B cell (primary cell): ENCODE measurements at regions not wholly inside any gene's neighbourhood (a gene's known extent, or its start where the extent isn't known, plus 50 kb on each side); places are given as distances from the start of the nearest gene placed in this dataset.

Experiments used
- ATAC-seq: fragments of 200-7000 bp; cut with Tn5 transposase; one replicate; pipeline ENCODE4 v1.10.0; 2021; ENCODE audit warnings: low read depth, mild to moderate bottlenecking, moderate number of reproducible peaks, moderate library complexity
- CTCF ChIA-PET: fragments of 350-600 bp; sonication (Branson Sonifier 250); formaldehyde crosslinking; loops from one replicate; lab custom pipeline; 2021; ENCODE audit warnings: antibody characterized with exemption, inconsistent platforms; lab: Charles Lee
- POLR2A ChIA-PET: fragments of 350-600 bp; sonication (Branson Sonifier 250); formaldehyde crosslinking; loops from one replicate; lab custom pipeline; 2021; ENCODE audit warnings: antibody characterized with exemption; lab: Charles Lee
- DNase-seq: peaks from one replicate; pipeline ENCODE4 v3.0.0; 2013
- H2AFZ ChIP-seq: 2 replicates; pipeline ENCODE4 v1.6.1; 2012; ENCODE audit warnings: mild to moderate bottlenecking, low read depth, low read length; ENCODE audit not compliant: insufficient read depth, poor library complexity, severe bottlenecking
- H3K27ac ChIP-seq, 2 donors: 1 replicate in 1 of 2; 2 replicates in 1 of 2; pipeline ENCODE4 v1.5.1; 2012 to 2013; ENCODE audit warnings: low read length in 2 of 2, mild to moderate bottlenecking in 2 of 2, moderate library complexity in 1 of 2
- H3K27me3 ChIP-seq, 4 experiments: fragments of 200-600 bp in 1 of 4; sonication (generic) in 1 of 4; replicated peaks in 1 of 4; 1 replicate in 2 of 4; 2 replicates in 2 of 4; pipeline versions ENCODE4 v1.6.1 to v1.7.0; 2013 to 2016; ENCODE audit warnings: low read length in 3 of 4, mild to moderate bottlenecking in 2 of 4, mixed read lengths in 1 of 4, moderate library complexity in 1 of 4; ENCODE audit not compliant: insufficient read depth in 4 of 4, control insufficient read depth in 3 of 4; ENCODE audit errors: control extremely low read depth in 1 of 4
- H3K36me3 ChIP-seq, 2 experiments: replicated peaks in 1 of 2; 1 replicate in 1 of 2; 2 replicates in 1 of 2; pipeline versions ENCODE4 v1.6.1 to v1.7.1; 2013; ENCODE audit warnings: low read length in 1 of 2; ENCODE audit not compliant: insufficient read depth in 2 of 2, control insufficient read depth in 1 of 2; ENCODE audit errors: control extremely low read depth in 1 of 2, extremely low read depth in 1 of 2
- H3K4me1 ChIP-seq, 2 donors: fragments of 200-600 bp in 1 of 2; sonication (generic) in 1 of 2; 1 replicate in 1 of 2; 2 replicates in 1 of 2; pipeline versions ENCODE4 v1.5.1 to v1.6.1; 2013 to 2017; ENCODE audit warnings: low read length in 2 of 2; ENCODE audit not compliant: control insufficient read depth in 2 of 2, insufficient read depth in 2 of 2
- H3K4me2 ChIP-seq: replicated peaks from 2 replicates; pipeline ENCODE3; 2012; ENCODE audit warnings: mild to moderate bottlenecking, low read depth, low read length; ENCODE audit not compliant: poor library complexity, severe bottlenecking
- H3K4me3 ChIP-seq, 5 experiments: fragments of 200-600 bp in 1 of 5; sonication (generic) in 1 of 5; 1 replicate in 3 of 5; 2 replicates in 2 of 5; pipeline versions ENCODE4 v1.5.1 to v1.7.0; 2011 to 2016; ENCODE audit warnings: low read length in 4 of 5, mild to moderate bottlenecking in 4 of 5, low read depth in 2 of 5, control low read depth in 1 of 5, moderate library complexity in 1 of 5; ENCODE audit not compliant: insufficient read depth in 1 of 5; ENCODE audit errors: control extremely low read depth in 1 of 5, extremely low read depth in 1 of 5
- H3K79me2 ChIP-seq: fragments of 200-600 bp; sonication (generic); one replicate; pipeline ENCODE4 v1.6.0; 2016; ENCODE audit warnings: low read length; ENCODE audit not compliant: control insufficient read depth, insufficient read depth
- H3K9ac ChIP-seq: fragments of 200-600 bp; sonication (generic); 2 replicates; pipeline ENCODE4 v1.6.1; 2017; ENCODE audit warnings: mild to moderate bottlenecking, low read length, moderate library complexity
- H3K9me3 ChIP-seq, 3 donors: one replicate each; pipeline versions ENCODE4 v1.6.1 to v1.7.1; 2013; ENCODE audit warnings: low read length in 2 of 3; ENCODE audit not compliant: control insufficient read depth in 2 of 3, insufficient read depth in 1 of 3; ENCODE audit errors: control extremely low read depth in 1 of 3
- H4K20me1 ChIP-seq: 2 replicates; pipeline ENCODE4 v1.6.0; 2012; ENCODE audit warnings: mild to moderate bottlenecking, low read length; ENCODE audit not compliant: insufficient read depth, control insufficient read depth, poor library complexity, severe bottlenecking
- H3K27ac Mint-ChIP-seq: one replicate; pipeline ENCODE4 v1.8.0; 2021; ENCODE audit warnings: mixed read lengths
- H3K27me3 Mint-ChIP-seq: one replicate; pipeline ENCODE4 v1.8.0; 2021; ENCODE audit warnings: mixed read lengths
- H3K4me1 Mint-ChIP-seq: one replicate; pipeline ENCODE4 v1.8.0; 2021; ENCODE audit warnings: mixed read lengths
- H3K4me3 Mint-ChIP-seq: one replicate; pipeline ENCODE4 v1.8.0; 2021; ENCODE audit warnings: mixed read lengths
- H3K9me3 Mint-ChIP-seq: one replicate; pipeline ENCODE4 v1.8.0; 2022; ENCODE audit warnings: mixed read lengths; ENCODE audit not compliant: insufficient read depth
- EZH2 ChIP-seq: IDR thresholded peaks from 2 replicates; pipeline ENCODE4 v1.6.1; 2012; ENCODE audit warnings: borderline replicate concordance, low read depth, mild to moderate bottlenecking, moderate library complexity, low read length; ENCODE audit not compliant: insufficient read depth, poor library complexity, severe bottlenecking
- whole genome bisulfite sequencing: methylation state at CpG from one replicate; pipeline ENCODE4 v1.1.5; 2013; ENCODE audit warnings: missing lambda C conversion rate; ENCODE audit not compliant: insufficient coverage; 5-methylcytosine and 5-hydroxymethylcytosine counted together
- intact Hi-C: fragments of 100-400 bp; cut with micrococcal nuclease; formaldehyde crosslinking; loops from one replicate; pipeline ENCODE4 v1.10.0; 2022
- TF ChIP-seq, protein P1 (sequence below): fragments of 200-600 bp; IDR thresholded peaks from one replicate; pipeline ENCODE4 v1.8.0; 2022; ENCODE audit warnings: antibody characterized with exemption, mild to moderate bottlenecking

DNA sequence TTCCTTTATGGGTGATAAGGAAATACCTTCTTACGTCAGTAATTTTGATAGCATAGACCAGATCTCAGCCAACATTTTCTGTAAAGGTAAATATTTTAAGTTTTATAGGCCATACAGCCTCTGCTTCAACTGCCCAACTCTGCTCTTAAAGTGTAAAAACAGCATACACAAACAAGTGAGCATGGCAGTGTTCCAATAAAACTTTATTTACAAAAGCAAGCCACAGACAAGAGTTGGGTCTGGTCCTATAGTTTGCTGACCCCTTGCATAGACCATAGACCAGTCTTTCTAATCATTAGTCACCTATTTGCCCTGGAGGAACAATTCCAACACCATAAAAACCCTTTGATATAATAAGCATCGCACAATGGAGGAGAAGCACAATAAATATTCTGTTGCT lies 398.8 kb downstream of the SFMBT2 start:
- H3K27ac ChIP-seq: no peak overlapping the region
- POLR2A ChIA-PET: no interaction called here
- no peaks in the 10 kb centered on the region for H3K27me3 ChIP-seq
- H3K4me3 Mint-ChIP-seq: no peak overlapping the region
- WGBS: no CpG with 5 or more reads among the region's 2 CpGs
- H3K9ac ChIP-seq: no peak overlapping the region
- TF ChIP-seq EZH2: no peak
- TF ChIP-seq, protein P1, sequence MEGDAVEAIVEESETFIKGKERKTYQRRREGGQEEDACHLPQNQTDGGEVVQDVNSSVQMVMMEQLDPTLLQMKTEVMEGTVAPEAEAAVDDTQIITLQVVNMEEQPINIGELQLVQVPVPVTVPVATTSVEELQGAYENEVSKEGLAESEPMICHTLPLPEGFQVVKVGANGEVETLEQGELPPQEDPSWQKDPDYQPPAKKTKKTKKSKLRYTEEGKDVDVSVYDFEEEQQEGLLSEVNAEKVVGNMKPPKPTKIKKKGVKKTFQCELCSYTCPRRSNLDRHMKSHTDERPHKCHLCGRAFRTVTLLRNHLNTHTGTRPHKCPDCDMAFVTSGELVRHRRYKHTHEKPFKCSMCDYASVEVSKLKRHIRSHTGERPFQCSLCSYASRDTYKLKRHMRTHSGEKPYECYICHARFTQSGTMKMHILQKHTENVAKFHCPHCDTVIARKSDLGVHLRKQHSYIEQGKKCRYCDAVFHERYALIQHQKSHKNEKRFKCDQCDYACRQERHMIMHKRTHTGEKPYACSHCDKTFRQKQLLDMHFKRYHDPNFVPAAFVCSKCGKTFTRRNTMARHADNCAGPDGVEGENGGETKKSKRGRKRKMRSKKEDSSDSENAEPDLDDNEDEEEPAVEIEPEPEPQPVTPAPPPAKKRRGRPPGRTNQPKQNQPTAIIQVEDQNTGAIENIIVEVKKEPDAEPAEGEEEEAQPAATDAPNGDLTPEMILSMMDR: no peak
- H3K27me3 Mint-ChIP-seq: peaks cover 7% of the 10 kb centered on the region
- no peaks in the 10 kb centered on the region for H4K20me1 ChIP-seq
- no peaks in the 10 kb centered on the region for H3K9me3 ChIP-seq
- no peak overlapping the region for H3K4me3 ChIP-seq
- CTCF ChIA-PET: no interaction called here
- H3K27ac Mint-ChIP-seq: no peak overlapping the region
- H2AFZ ChIP-seq: no peak overlapping the region
- H3K4me2 ChIP-seq: no peak overlapping the region
- H3K36me3 ChIP-seq: no peaks in the 10 kb centered on the region
- no peaks in the 10 kb centered on the region for H3K4me1 Mint-ChIP-seq
- no peak for DNase-seq
- no peak for ATAC-seq
- H3K79me2 ChIP-seq: no peaks in the 10 kb centered on the region
- intact Hi-C loops: no loop called here
- H3K9me3 Mint-ChIP-seq: no peaks in the 10 kb centered on the region
- H3K4me1 ChIP-seq: no peaks in the 10 kb centered on the region

DNA sequence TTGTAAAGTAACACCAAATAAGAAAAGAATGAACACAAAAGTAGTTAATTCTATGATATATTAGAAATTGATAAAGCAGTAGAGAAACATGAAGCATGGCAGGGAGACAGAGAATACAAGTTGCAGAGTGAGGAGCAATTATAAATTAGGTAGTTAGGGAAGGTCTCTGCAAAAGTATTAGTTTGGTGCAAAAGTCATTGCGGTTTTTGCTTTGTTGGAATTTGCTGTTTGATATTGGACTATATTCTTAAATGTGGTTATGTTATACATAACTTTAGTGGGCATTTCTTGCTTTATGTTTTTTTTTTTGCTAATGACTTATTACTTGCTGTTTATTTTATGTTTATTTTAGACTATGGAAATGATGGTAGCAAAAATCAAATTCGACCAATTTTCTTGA lies 402.2 kb downstream of the SFMBT2 start:
- Histone ChIP-seq H3K9ac (no peak overlapping the region), H3K36me3 (no peaks in the 10 kb centered on the region), H3K4me2 (no peak overlapping the region), H3K79me2 (no peaks in the 10 kb centered on the region), H3K9me3 (no peaks in the 10 kb centered on the region), H3K4me3 (no peak overlapping the region), H3K27ac (no peak overlapping the region), H2AFZ (no peak overlapping the region), H4K20me1 (no peaks in the 10 kb centered on the region), H3K27me3 (no peaks in the 10 kb centered on the region), H3K4me1 (no peaks in the 10 kb centered on the region)
- no peak for TF ChIP-seq EZH2
- H3K4me1 Mint-ChIP-seq: no peaks in the 10 kb centered on the region
- no peak for ATAC-seq
- 100% methylated on average over 1 of the region's 2 CpGs for WGBS
- H3K27ac Mint-ChIP-seq: no peak overlapping the region
- POLR2A ChIA-PET: no interaction called here
- CTCF ChIA-PET: no interaction called here
- no peaks in the 10 kb centered on the region for H3K9me3 Mint-ChIP-seq
- DNase-seq: no peak
- no peaks in the 10 kb centered on the region for H3K27me3 Mint-ChIP-seq
- intact Hi-C loops: no loop called here
- H3K4me3 Mint-ChIP-seq: no peak overlapping the region
